DND-41 (cell line): ENCODE measurements at regions not wholly inside any gene's neighbourhood (a gene's known extent, or its start where the extent isn't known, plus 50 kb on each side); places are given as distances from the start of the nearest gene placed in this dataset.

Source experiments
- EZH2 ChIP-seq: IDR thresholded peaks from 3 replicates; pipeline ENCODE4 v1.6.1; 2012; ENCODE audit warnings: borderline replicate concordance, low read depth, mild to moderate bottlenecking, moderate library complexity, low read length, inconsistent platforms; ENCODE audit not compliant: severe bottlenecking
- TF ChIP-seq, protein P1 (sequence below): IDR thresholded peaks from 2 replicates; pipeline ENCODE4 v1.5.1; 2012; ENCODE audit warnings: borderline replicate concordance, low read length, moderate library complexity, mild to moderate bottlenecking; ENCODE audit not compliant: poor library complexity, severe bottlenecking; ENCODE audit errors: extremely low read depth

- TF ChIP-seq, protein P1, sequence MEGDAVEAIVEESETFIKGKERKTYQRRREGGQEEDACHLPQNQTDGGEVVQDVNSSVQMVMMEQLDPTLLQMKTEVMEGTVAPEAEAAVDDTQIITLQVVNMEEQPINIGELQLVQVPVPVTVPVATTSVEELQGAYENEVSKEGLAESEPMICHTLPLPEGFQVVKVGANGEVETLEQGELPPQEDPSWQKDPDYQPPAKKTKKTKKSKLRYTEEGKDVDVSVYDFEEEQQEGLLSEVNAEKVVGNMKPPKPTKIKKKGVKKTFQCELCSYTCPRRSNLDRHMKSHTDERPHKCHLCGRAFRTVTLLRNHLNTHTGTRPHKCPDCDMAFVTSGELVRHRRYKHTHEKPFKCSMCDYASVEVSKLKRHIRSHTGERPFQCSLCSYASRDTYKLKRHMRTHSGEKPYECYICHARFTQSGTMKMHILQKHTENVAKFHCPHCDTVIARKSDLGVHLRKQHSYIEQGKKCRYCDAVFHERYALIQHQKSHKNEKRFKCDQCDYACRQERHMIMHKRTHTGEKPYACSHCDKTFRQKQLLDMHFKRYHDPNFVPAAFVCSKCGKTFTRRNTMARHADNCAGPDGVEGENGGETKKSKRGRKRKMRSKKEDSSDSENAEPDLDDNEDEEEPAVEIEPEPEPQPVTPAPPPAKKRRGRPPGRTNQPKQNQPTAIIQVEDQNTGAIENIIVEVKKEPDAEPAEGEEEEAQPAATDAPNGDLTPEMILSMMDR = no peak
- no peak for TF ChIP-seq EZH2
These were observed 384.0 kb downstream of the RPS24 start for GRCh38 chr10:78417425-78418370.
